HepG2 (cell line): ENCODE measurements at regions not wholly inside any gene's neighbourhood (a gene's known extent, or its start where the extent isn't known, plus 50 kb on each side); places are given as distances from the start of the nearest gene placed in this dataset.

Source experiments
- ATAC-seq: fragments of 200-7000 bp; cut with Tn5 transposase; 3 replicates; pipeline ENCODE4 v1.9.1; 2020; ENCODE audit warnings: mild to moderate bottlenecking, moderate library complexity
- BruUV-seq: library from RNA; stranded (reverse); fragments of 400-500 nt; replicated peaks from 2 replicates; lab custom pipeline; 2021; lab: Mats Ljungman, UMichigan
- CTCF ChIA-PET: fragments of 300-600 bp; formaldehyde crosslinking; extraction: SDS; loops from one replicate; lab custom pipeline; 2021; ENCODE audit warnings: low total read pairs, inconsistent platforms, low intra/inter-chr PET ratio; lab: Yijun Ruan, JAX
- POLR2A ChIA-PET: fragments of 350-600 bp; sonication (Branson Sonifier 250); formaldehyde crosslinking; loops from one replicate; lab custom pipeline; 2020; ENCODE audit warnings: antibody characterized with exemption, inconsistent platforms; lab: Yijun Ruan, JAX
- DNase-seq: peaks from one replicate; pipeline ENCODE4 v3.0.0-alpha.2; 2015; ENCODE audit warnings: low spot score
- FAIRE-seq: peaks from 3 replicates; lab custom pipeline; 2011; peaks lifted over from hg19 to GRCh38; lab: Jason Lieb, UNC
- H2AFZ ChIP-seq: one replicate; pipeline ENCODE4 v1.6.1; 2011; ENCODE audit warnings: low read length, inconsistent platforms
- H3K27ac ChIP-seq: fragments of 300-600 bp; 3 replicates; pipeline ENCODE4 v1.8.0; 2011; ENCODE audit warnings: mixed run types, mild to moderate bottlenecking, mixed read lengths, low read length, inconsistent platforms; ENCODE audit not compliant: insufficient read depth; ENCODE audit errors: extremely low read length
- H3K27me3 ChIP-seq, 2 experiments: fragments of 200-600 bp in 1 of 2; 2 replicates in 1 of 2; 3 replicates in 1 of 2; pipeline versions ENCODE4 v1.6.0 to v1.8.0; 2011; ENCODE audit warnings: low read length in 2 of 2, mild to moderate bottlenecking in 2 of 2, moderate library complexity in 2 of 2, inconsistent platforms in 1 of 2; ENCODE audit not compliant: insufficient read depth in 2 of 2, control insufficient read depth in 1 of 2
- H3K36me3 ChIP-seq, 2 experiments: fragments of 200-600 bp in 1 of 2; replicated peaks in 1 of 2; 2 replicates in 1 of 2; 3 replicates in 1 of 2; pipeline versions ENCODE4 v1.5.1 to v1.8.0; 2011; ENCODE audit warnings: low read length in 2 of 2, inconsistent platforms in 1 of 2; ENCODE audit not compliant: insufficient read depth in 2 of 2, control insufficient read depth in 1 of 2
- H3K4me1 ChIP-seq: 2 replicates; pipeline ENCODE4 v1.5.1; 2012; ENCODE audit warnings: low read length, inconsistent platforms; ENCODE audit not compliant: insufficient read depth
- H3K4me2 ChIP-seq: 2 replicates; pipeline ENCODE4 v1.6.0; 2011; ENCODE audit warnings: low read depth, low read length, inconsistent platforms
- H3K4me3 ChIP-seq, 3 experiments: fragments of 200-600 bp in 1 of 3; sonication (generic), shearing (Covaris generic) in 1 of 3; replicated peaks in 1 of 3; 2 replicates each; pipeline ENCODE4 v1.5.1; 2011 to 2016; ENCODE audit warnings: low read length in 3 of 3, inconsistent platforms in 2 of 3, low read depth in 2 of 3, mild to moderate bottlenecking in 2 of 3, control low read depth in 1 of 3, mixed read lengths in 1 of 3; ENCODE audit not compliant: insufficient read depth in 1 of 3
- H3K79me2 ChIP-seq: one replicate; pipeline ENCODE4 v1.6.1; 2011; ENCODE audit warnings: low read length, inconsistent platforms; ENCODE audit not compliant: insufficient read depth
- H3K9ac ChIP-seq: 2 replicates; pipeline ENCODE4 v1.6.0; 2011; ENCODE audit warnings: mild to moderate bottlenecking, low read depth, low read length, inconsistent platforms; ENCODE audit not compliant: insufficient read depth
- H3K9me3 ChIP-seq: 2 replicates; pipeline ENCODE4 v1.5.1; 2012; ENCODE audit warnings: mild to moderate bottlenecking, low read length
- H4K20me1 ChIP-seq: 2 replicates; pipeline ENCODE4 v1.6.0; 2011; ENCODE audit warnings: inconsistent platforms, mild to moderate bottlenecking, low read length, moderate library complexity; ENCODE audit not compliant: insufficient read depth
- HOXA5 ChIP-seq: sonication (generic); formaldehyde crosslinking; IDR thresholded peaks from 2 replicates; pipeline ENCODE4 v1.4.0; 2020; ENCODE audit warnings: missing genetic modification reagents
- KDM1A ChIP-seq: IDR thresholded peaks from 2 replicates; pipeline ENCODE4 v1.6.1; 2016; ENCODE audit warnings: missing compliant biosample characterization
- MAF1 ChIP-seq: sonication (generic); formaldehyde crosslinking; IDR thresholded peaks from 2 replicates; pipeline ENCODE4 v1.5.0; 2020; ENCODE audit warnings: missing genetic modification reagents, borderline replicate concordance
- MAFF ChIP-seq: IDR thresholded peaks from 2 replicates; pipeline ENCODE4 v1.6.1; 2011; ENCODE audit warnings: low read depth, low read length, improper control_type of control experiment
- MAFK ChIP-seq, 2 experiments: IDR thresholded peaks in 1 of 2; conservative IDR thresholded peaks in 1 of 2; 2 replicates each; pipeline ENCODE4 v1.6.1; 2011; ENCODE audit warnings: improper control_type of control experiment in 2 of 2, low read length in 2 of 2
- ONECUT2 ChIP-seq: sonication (generic); formaldehyde crosslinking; IDR thresholded peaks from 2 replicates; pipeline ENCODE4 v1.4.0; 2020; ENCODE audit warnings: missing genetic modification reagents
- PPARG ChIP-seq: conservative IDR thresholded peaks from 2 replicates; pipeline ENCODE4 v1.6.1; 2016; ENCODE audit warnings: missing biosample characterization, missing genetic modification reagents
- ZC3H4 ChIP-seq: sonication (generic); formaldehyde crosslinking; IDR thresholded peaks from 2 replicates; pipeline ENCODE4 v1.4.0; 2020; ENCODE audit warnings: missing genetic modification reagents, borderline replicate concordance
- ZNF354B ChIP-seq: sonication (generic); formaldehyde crosslinking; IDR thresholded peaks from 2 replicates; pipeline ENCODE4 v1.8.0; 2022; ENCODE audit warnings: mild to moderate bottlenecking, missing genetic modification reagents
- ZNF678 ChIP-seq: sonication (generic); formaldehyde crosslinking; IDR thresholded peaks from 2 replicates; pipeline ENCODE4 v1.4.0; 2020; ENCODE audit warnings: mild to moderate bottlenecking, missing genetic modification reagents
- ZSCAN25 ChIP-seq: sonication (generic); formaldehyde crosslinking; IDR thresholded peaks from 2 replicates; pipeline ENCODE4 v1.8.0; 2022; ENCODE audit warnings: mild to moderate bottlenecking, missing genetic modification reagents
- in situ Hi-C: cut with HindIII; loops from 2 replicates; pipeline ENCODE4 v1.10.0; 2017; ENCODE audit warnings: low pct_unique_long_range_greater_than_20kb; ENCODE audit not compliant: extremely low pct_ligation_motif_present
- intact Hi-C: fragments of 100-400 bp; cut with micrococcal nuclease; formaldehyde crosslinking; loops from one replicate; pipeline ENCODE4 v1.10.0; 2022; ENCODE audit not compliant: unreplicated experiment
- TF ChIP-seq, protein P1 (sequence below): sonication (generic); formaldehyde crosslinking; IDR thresholded peaks from 2 replicates; pipeline ENCODE4 v1.4.0; 2020; ENCODE audit warnings: missing genetic modification reagents, borderline replicate concordance

DNA sequence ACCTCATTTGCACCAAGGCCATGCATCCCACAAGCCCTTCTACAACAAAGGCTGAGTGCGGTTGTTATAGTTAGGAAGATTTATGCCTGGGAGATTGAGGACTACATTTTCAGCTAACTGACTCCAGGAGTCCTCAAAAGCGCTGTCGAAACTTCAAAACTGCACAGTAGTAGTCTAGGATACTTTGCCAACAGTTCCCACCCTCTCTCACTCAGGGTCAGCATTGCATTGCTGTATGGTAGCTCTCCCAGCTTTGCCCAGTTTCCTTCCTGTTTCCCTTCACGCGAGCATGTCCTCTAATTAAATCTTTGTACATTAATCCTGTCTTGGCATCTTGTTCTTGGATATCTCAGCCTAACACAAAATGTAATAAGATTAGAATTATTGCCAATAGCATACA lies 420.6 kb upstream of the UBE2E3 start (continued):
- TF ChIP-seq, protein P1, sequence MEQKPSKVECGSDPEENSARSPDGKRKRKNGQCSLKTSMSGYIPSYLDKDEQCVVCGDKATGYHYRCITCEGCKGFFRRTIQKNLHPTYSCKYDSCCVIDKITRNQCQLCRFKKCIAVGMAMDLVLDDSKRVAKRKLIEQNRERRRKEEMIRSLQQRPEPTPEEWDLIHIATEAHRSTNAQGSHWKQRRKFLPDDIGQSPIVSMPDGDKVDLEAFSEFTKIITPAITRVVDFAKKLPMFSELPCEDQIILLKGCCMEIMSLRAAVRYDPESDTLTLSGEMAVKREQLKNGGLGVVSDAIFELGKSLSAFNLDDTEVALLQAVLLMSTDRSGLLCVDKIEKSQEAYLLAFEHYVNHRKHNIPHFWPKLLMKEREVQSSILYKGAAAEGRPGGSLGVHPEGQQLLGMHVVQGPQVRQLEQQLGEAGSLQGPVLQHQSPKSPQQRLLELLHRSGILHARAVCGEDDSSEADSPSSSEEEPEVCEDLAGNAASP = no peak
- TF ChIP-seq, all 625 proteins: peak for 0

DNA sequence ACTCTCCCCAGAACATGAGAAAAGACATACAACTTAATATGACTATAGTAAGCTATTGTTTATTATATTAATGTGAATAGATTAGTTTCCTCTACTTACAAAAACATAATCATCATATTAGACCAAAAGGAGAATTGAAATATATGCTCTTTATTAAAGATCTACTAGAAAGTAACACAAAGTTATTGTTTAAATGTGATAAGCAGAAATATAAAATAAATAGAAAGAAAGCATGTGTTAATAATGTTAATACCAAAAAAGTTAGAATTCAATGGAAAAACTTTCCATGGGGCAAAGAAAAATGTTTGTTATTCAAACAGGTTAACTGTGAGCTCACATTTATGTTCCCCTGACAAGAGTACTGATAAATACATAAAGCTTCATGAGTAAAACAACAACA lies 421.4 kb upstream of the UBE2E3 start:
- ATAC-seq (no peak), FAIRE-seq (no peak), DNase-seq (no peak)
- no peaks in the 10 kb centered on the region for H3K36me3 ChIP-seq
- no peak overlapping the region for H3K4me3 ChIP-seq
- no TSS peak for BruUV-seq
- no peak overlapping the region for H3K27ac ChIP-seq
- H3K4me2 ChIP-seq = no peak overlapping the region
- CTCF ChIA-PET = no interaction called here
- in situ Hi-C loops (no loop called here), intact Hi-C loops (no loop called here)
- no peaks in the 10 kb centered on the region for H3K9me3 ChIP-seq
- POLR2A ChIA-PET = no interaction called here
- no peaks in the 10 kb centered on the region for H3K27me3 ChIP-seq
- TF ChIP-seq MAFF (peak; percentile 55; the same call in 1 of the 2 replicates), ZSCAN25 (CRISPR knock-in tag) (no peak), ZNF354B (no peak), PPARG (no peak), ONECUT2 (CRISPR knock-in tag) (no peak), ZNF678 (CRISPR knock-in tag) (no peak), KDM1A (CRISPR knock-in tag) (no peak), ZC3H4 (CRISPR knock-in tag) (no peak), MAF1 (CRISPR knock-in tag) (no peak), HOXA5 (no peak), MAFK (conservative IDR thresholded peaks at IDR 0.05 in 1 of 2, IDR thresholded peaks at IDR 0.05 in 1 of 2; ENCODE audit: low read length in 2 of 2) (peak; percentile 40 to 72; a peak in 2 of 4 replicates)
- H3K4me1 ChIP-seq = no peaks in the 10 kb centered on the region
- H3K9ac ChIP-seq = no peak overlapping the region
- H3K79me2 ChIP-seq = no peaks in the 10 kb centered on the region
- no peak overlapping the region for H2AFZ ChIP-seq
- no peaks in the 10 kb centered on the region for H4K20me1 ChIP-seq
